PFSK-1 (cell line): ENCODE measurements at regions not wholly inside any gene's neighbourhood (a gene's known extent, or its start where the extent isn't known, plus 50 kb on each side); places are given as distances from the start of the nearest gene placed in this dataset.

Source experiments
- FOXP2 ChIP-seq: optimal IDR thresholded peaks from 2 replicates; pipeline ENCODE3; 2011; ENCODE audit warnings: borderline replicate concordance, control low read depth, inconsistent platforms; ENCODE audit not compliant: insufficient read depth; ENCODE audit errors: extremely low read length, extremely low read depth
- POLR2AphosphoS5 ChIP-seq: IDR thresholded peaks from 2 replicates; pipeline ENCODE4 v1.6.1; 2012; ENCODE audit warnings: low read depth, mild to moderate bottlenecking, control low read depth, low read length, moderate library complexity
- SIN3A ChIP-seq: IDR thresholded peaks from 2 replicates; pipeline ENCODE4 v1.6.1; 2012; ENCODE audit warnings: mild to moderate bottlenecking, low read length, moderate library complexity, borderline replicate concordance; ENCODE audit not compliant: insufficient read depth
- TAF1 ChIP-seq: IDR thresholded peaks from 2 replicates; pipeline ENCODE4 v1.6.1; 2012; ENCODE audit warnings: low read length, control low read depth, borderline replicate concordance; ENCODE audit not compliant: insufficient read depth
- TF ChIP-seq, protein P1 (sequence below), 2 experiments: IDR thresholded peaks; 2 replicates each; pipeline versions ENCODE4 v1.6.1 to v1.8.0; 2011 to 2012; ENCODE audit warnings: low read depth in 2 of 2, low read length in 2 of 2, control low read depth in 1 of 2, inconsistent platforms in 1 of 2, mild to moderate bottlenecking in 1 of 2, moderate library complexity in 1 of 2; ENCODE audit not compliant: insufficient read depth in 1 of 2

DNA sequence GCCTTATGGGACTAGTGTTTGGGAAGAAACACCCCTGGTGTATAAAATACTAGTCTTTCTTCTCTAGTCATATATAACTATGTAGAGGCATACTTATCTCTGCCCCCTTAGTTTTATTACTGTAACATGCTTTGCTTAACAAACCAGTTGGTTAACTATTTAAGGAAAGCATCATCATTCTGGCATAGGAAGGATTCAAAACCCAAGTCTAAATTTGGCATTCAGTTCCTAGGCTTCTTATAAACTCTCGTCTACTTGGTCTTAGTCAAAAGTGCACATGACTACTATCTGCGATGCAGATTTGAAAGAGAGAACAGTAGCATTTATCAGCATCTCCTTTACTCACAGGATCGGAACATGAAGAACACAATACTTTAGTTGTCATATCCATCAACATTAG, 111.3 kb downstream of the MFAP3L start:
- TF ChIP-seq, protein P1, sequence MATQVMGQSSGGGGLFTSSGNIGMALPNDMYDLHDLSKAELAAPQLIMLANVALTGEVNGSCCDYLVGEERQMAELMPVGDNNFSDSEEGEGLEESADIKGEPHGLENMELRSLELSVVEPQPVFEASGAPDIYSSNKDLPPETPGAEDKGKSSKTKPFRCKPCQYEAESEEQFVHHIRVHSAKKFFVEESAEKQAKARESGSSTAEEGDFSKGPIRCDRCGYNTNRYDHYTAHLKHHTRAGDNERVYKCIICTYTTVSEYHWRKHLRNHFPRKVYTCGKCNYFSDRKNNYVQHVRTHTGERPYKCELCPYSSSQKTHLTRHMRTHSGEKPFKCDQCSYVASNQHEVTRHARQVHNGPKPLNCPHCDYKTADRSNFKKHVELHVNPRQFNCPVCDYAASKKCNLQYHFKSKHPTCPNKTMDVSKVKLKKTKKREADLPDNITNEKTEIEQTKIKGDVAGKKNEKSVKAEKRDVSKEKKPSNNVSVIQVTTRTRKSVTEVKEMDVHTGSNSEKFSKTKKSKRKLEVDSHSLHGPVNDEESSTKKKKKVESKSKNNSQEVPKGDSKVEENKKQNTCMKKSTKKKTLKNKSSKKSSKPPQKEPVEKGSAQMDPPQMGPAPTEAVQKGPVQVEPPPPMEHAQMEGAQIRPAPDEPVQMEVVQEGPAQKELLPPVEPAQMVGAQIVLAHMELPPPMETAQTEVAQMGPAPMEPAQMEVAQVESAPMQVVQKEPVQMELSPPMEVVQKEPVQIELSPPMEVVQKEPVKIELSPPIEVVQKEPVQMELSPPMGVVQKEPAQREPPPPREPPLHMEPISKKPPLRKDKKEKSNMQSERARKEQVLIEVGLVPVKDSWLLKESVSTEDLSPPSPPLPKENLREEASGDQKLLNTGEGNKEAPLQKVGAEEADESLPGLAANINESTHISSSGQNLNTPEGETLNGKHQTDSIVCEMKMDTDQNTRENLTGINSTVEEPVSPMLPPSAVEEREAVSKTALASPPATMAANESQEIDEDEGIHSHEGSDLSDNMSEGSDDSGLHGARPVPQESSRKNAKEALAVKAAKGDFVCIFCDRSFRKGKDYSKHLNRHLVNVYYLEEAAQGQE (IDR thresholded peaks at IDR 0.05; ENCODE audit: insufficient read depth in 1 of 2, low read depth in 2 of 2, low read length in 2 of 2), result no peak
- TF ChIP-seq SIN3A (no peak), TAF1 (no peak), FOXP2 (no peak), POLR2AphosphoS5 (no peak)

DNA sequence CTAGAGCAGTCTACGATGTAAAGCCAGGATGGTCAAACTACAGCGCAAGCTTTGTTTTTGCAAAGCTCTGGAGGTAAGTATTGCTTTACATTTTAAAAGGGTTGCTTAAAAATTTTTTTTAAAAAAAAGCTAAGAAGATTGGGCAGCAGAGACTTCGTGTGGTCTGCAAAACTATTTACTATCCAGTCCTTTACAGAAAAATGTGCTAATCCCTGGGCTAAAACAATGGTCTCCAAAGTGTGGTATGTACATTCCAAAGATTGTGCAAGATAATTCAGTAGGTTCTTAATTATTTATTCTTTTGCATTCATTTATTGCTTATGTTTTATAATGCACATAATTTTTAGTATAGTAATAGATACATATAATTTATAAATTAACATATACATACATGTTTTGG, 113.2 kb downstream of the MFAP3L start:
- no peak for TF ChIP-seq POLR2AphosphoS5
- TF ChIP-seq, protein P1 (IDR thresholded peaks at IDR 0.05; ENCODE audit: insufficient read depth in 1 of 2, low read depth in 2 of 2, low read length in 2 of 2), result no peak

GRCh38 chr4:169909897-169910296, 116.3 kb downstream of the MFAP3L start:
- no peak for TF ChIP-seq SIN3A

GRCh38 chr4:169909479-169909878, 116.7 kb downstream of the MFAP3L start:
- TF ChIP-seq SIN3A (no peak), POLR2AphosphoS5 (no peak), TAF1 (no peak)

DNA sequence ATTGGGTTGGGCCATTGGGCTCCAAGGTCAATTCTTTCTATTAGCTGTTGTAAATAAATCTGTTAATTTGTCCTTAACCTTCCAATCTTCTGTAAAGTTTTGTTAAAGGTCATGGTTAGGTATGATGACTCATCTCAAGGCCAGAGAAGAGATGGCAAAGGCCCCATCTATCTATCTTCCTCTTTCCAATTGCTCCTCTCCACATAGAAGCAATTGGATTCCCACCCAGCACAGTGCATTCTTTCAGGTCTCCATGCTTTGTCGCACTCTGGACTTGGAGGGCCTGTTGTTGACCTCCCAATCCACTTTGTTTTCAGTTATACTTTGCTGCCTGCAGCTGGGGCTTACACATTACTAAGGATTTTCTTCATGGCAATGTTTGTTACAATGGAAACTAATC, 118.5 kb downstream of the MFAP3L start:
- no peak for TF ChIP-seq POLR2AphosphoS5
- TF ChIP-seq SIN3A, result no peak
- no peak for TF ChIP-seq FOXP2
- TF ChIP-seq TAF1, result no peak
- TF ChIP-seq, protein P1 (IDR thresholded peaks at IDR 0.05; ENCODE audit: insufficient read depth in 1 of 2, low read depth in 2 of 2, low read length in 2 of 2), result no peak

GRCh38 chr4:169906821-169907220, 119.4 kb downstream of the MFAP3L start:
- TF ChIP-seq SIN3A, result no peak
- no peak for TF ChIP-seq FOXP2
- TF ChIP-seq, protein P1 (IDR thresholded peaks at IDR 0.05; ENCODE audit: insufficient read depth in 1 of 2, low read depth in 2 of 2, low read length in 2 of 2), result no peak
- no peak for TF ChIP-seq TAF1
- TF ChIP-seq POLR2AphosphoS5, result no peak
